HFF-Myc (cell line): ENCODE measurements at regions not wholly inside any gene's neighbourhood (a gene's known extent, or its start where the extent isn't known, plus 50 kb on each side); places are given as distances from the start of the nearest gene placed in this dataset.

ENCODE experiments used
- DNase-seq: peaks from one replicate; pipeline ENCODE4 v3.0.0-alpha.2; 2011; ENCODE audit warnings: low read depth; ENCODE audit errors: extremely low read depth
- H3K4me3 ChIP-seq: replicated peaks from 2 replicates; pipeline ENCODE4 v1.5.1; 2011; ENCODE audit warnings: low read depth, mild to moderate bottlenecking, control low read depth, low read length
- TF ChIP-seq, protein P1 (sequence below): IDR thresholded peaks from 2 replicates; pipeline ENCODE4 v1.5.1; 2012; ENCODE audit warnings: mild to moderate bottlenecking, low read depth, low read length, control low read depth; ENCODE audit errors: missing control alignments

DNA sequence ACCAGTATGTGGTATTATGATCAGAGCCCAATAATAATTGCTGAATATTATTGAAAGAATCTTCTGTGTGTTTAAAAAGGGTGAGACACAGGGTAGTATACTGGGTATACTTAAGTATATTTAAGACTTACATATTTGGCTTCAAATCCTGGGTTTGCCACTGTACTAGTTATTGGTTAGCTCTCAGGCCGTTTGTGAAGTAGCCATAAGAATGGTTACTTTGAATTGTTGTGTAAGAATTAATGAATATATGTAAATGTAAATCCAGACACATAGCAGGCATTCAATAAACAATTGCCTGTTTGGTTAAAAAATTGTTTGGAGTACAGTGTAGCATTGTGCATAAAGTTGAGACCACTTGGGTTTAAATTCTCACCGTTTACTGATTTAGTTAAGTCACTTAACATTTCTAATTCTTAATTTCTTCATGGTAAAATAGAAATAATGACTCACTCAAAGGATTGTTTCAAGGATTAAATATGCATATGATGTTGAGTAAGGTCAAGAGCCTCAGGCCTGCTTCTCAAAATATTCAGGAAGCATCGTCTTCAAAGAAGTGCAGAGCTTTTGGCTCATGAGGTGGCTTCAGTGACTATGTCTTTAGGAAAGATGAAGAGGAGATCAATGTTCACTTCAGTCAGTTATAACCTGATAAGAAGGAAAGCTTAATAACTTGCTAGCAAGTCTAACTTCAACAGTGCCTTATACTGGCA lies 207.9 kb upstream of the NT5C1B start:
- DNase-seq, result no peak
- TF ChIP-seq, protein P1, sequence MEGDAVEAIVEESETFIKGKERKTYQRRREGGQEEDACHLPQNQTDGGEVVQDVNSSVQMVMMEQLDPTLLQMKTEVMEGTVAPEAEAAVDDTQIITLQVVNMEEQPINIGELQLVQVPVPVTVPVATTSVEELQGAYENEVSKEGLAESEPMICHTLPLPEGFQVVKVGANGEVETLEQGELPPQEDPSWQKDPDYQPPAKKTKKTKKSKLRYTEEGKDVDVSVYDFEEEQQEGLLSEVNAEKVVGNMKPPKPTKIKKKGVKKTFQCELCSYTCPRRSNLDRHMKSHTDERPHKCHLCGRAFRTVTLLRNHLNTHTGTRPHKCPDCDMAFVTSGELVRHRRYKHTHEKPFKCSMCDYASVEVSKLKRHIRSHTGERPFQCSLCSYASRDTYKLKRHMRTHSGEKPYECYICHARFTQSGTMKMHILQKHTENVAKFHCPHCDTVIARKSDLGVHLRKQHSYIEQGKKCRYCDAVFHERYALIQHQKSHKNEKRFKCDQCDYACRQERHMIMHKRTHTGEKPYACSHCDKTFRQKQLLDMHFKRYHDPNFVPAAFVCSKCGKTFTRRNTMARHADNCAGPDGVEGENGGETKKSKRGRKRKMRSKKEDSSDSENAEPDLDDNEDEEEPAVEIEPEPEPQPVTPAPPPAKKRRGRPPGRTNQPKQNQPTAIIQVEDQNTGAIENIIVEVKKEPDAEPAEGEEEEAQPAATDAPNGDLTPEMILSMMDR, result no peak

DNA sequence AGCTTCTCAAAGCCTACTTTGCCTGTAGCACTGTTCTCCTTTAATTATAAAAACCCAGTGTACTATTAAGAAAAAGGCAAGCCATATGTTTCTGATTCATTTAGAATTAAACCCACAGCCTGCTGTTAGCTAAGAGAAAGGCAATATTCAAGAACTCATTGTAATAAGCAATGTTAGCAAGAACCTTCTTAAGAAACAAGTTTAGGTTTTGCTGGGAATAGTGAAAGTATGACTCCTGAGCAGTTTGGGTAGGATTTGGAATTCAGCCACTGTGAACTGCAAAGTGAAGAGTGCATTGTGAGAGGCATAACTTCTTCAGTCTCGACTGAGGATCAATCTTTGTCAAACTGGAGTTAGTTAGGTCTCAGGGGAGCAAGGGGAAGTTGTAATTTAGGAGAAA lies 206.5 kb upstream of the NT5C1B start:
- DNase-seq, result no peak
- TF ChIP-seq, protein P1, result no peak
- no peak overlapping the region for H3K4me3 ChIP-seq

More for the DNA sequence above, 207.9 kb upstream of the NT5C1B start:
- H3K4me3 ChIP-seq, result no peak overlapping the region

DNA sequence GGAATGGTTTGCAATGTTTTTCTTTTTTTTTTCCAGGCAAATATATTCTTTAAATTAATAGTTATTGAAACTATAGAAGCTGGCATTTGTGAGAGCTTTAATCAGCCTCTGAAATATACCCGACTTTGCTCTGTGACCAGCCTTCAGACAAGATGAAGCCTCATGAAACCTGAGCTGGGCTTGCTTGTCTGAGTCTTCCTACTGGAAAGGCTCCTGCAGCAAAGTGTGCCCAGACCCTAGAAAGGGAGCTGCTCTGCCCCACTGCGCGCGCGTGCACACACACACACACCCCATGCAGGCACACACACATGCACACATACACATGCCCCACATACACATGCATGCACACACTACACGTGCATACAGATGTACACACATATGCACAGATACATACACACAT lies 203.3 kb upstream of the NT5C1B start:
- H3K4me3 ChIP-seq, result no peak overlapping the region
- TF ChIP-seq, protein P1, result no peak
- no peak for DNase-seq

DNA sequence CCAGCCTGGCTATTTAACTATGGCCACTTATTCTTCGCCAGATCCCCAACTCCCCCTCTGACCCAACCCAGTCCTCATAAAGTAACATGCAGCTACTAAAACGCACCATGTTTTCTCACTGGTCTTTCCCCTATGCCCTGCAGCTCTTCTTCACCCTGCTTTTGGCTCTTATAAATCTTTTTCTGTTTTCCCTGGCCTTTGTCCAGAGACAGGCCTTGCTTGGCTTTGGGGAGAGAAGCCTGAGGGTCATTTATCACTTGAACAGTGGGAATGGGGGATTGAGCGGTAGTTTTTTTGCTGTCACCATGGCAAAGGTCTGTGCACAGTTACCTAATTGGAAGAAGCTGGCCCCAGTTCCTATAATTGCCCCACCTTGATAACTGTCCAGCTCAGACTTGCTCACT lies 202.9 kb upstream of the NT5C1B start:
- DNase-seq, result no peak
- H3K4me3 ChIP-seq, result no peak overlapping the region
- TF ChIP-seq, protein P1, result no peak

DNA sequence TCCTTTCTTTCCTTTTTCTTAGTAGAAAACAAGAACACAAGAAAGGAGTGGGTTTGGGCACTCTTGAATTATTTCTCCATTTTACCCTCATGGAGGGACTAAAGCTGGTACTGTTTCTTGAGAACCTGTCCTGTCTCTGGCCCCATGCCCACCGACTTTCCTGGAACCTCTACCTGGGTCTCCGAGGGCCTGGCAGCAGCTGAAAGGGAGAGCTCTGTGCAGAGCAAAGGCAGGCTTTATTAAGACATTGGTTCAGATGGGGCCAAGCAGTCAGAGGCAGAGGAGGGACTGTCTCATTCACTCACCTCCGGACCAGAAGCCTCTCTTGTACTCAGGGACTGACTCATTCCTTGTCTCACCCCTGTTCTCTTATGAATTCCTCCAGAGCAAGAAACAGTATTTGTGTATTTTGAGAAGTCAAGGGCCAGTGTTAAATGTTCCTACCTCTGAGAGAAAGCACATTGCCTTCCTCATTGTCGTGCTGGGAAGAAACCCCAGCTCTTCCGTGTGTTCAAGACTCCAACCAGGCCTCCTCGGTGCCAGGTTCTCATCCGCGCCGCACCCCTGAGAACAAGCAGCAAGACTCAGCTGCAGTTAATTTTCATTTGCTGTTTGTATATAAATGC lies 201.9 kb upstream of the NT5C1B start:
- TF ChIP-seq, protein P1, result no peak
- no peak for DNase-seq
- H3K4me3 ChIP-seq, result no peak overlapping the region

DNA sequence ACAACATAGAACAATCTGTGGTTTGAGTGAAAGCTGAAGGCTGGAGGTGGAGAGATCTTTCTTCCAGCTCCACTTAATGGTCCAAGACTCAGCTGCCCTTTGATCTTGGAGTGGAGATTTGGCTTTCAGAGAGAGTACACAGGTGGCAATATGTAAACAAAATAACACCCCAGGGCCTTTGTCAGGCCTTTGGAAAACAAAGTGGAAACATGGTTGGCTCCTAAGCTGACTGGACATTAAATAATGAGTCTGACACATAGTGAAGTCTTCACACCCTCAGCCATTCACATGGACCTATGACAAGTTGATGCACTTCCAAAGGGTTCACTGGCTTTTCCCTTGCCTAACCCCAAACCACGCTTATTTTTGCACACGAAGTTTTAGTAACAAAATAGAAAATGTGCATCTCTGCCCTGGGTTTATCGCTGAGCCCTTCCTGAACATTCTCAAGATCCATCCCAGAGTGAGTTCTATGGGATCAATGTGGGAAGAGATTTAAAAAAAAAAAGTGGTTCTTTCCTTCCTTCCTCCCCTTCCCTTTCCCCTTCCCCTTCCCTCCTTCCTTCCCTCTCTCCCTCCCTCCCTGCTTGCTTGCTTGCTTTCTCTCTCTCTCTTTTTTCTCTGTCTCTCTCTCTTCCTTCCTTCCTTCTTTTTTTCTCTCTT lies 201.3 kb upstream of the NT5C1B start:
- TF ChIP-seq, protein P1, result no peak
- no peak for DNase-seq
- H3K4me3 ChIP-seq, result no peak overlapping the region
